T1000 (cell line): ENCODE measurements at regions not wholly inside any gene's neighbourhood (a gene's known extent, or its start where the extent isn't known, plus 50 kb on each side); places are given as distances from the start of the nearest gene placed in this dataset.
A peak's percentile ranks its signal among the peaks of the same experiment; 100 is the strongest.

Source experiments
- DNase-seq: peaks from one replicate; lab custom pipeline; 2025; ENCODE audit warnings: mixed read lengths; lab: John Stamatoyannopoulos, UW

DNA sequence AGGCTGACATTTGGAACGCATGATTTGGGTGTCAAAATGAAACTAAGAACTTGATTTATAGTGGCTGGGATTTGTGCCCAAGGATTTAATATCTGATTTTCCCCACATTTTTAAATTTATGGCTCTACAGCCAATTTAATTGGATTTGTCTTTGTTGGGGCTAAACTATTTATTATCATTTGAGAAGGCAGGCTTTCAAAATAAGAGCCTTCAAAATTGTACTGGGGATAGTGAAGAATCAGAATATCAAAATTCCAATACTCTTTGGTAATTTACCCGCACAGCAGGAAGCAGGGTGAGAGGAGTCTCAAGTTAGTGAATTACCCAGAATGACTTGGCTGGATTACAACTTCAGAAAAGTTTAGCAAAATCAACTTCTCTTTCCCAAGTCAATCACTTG is 278.1 kb downstream of the LRATD1 start:
- no peak for DNase-seq

DNA sequence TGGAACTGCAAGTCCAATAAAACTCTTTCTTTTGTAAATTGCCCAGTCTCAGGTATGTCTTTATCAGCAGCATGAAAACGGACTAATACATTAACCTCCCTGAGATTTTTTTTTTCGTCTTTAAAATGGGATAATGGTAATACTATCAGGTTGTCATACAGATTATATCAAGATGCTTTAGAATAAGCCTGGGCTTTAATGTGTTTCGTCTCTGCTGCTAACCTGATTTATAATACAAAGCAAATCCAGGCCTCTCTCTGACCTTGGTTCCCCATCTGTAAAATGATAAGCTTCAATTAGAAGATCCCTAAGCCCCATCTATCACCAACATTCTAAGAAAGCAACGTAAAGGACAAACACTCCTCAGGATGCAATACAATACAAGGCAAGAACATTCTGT is 283.5 kb downstream of the LRATD1 start:
- no peak for DNase-seq

DNA sequence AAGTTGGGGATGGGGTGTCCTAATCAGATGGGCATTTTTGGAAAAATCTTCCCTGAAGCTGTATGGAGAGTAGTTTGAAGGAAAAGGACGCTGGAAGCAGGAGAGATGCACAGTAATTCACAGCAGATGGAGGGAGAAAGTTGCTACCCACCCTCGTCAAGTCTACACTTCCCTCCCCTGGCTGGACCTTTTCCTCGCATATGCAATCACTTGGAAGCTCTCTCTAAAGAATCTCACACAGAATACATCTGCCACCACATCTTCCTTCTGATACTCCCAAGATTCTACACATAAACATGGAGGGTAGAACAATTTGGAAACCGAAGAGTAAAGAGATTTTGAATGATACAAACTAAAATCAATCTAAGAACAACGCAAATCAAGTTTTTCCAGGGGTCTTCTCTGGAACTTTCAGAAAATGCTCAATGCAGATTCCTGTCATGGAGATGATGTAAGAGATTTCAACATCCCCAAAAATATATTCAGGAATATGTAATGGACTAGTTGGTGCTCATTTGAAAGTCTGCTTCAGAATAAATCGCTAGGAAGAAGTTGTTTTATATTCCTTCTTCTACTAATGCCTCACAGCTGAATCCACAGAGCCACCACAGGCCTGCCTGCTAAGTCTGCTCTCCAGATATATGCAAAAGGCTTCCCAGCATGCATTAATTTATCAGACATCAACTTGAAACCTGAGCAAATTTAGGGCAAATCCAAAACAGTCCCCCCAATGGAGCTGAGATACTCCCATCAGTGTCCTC is 291.5 kb downstream of the LRATD1 start:
- no peak for DNase-seq

DNA sequence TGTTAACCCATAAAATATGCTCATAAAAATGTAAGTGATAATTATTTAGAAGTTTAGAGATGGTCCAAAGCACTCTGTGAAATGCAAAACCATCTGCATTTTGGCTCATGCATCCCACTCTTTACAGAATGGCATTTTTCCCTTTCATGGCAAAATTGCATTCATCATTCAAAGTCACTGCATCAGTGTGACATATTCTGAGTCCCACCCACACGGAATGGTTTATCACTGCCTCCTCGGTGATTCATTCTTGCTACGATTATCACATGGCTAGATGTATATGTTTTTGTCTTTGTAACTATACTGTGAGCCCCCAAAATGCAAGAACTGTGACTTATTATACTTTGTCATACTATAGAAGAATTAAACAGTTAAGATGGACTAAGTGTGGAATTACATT is 293.0 kb downstream of the LRATD1 start:
- DNase-seq, result no peak

DNA sequence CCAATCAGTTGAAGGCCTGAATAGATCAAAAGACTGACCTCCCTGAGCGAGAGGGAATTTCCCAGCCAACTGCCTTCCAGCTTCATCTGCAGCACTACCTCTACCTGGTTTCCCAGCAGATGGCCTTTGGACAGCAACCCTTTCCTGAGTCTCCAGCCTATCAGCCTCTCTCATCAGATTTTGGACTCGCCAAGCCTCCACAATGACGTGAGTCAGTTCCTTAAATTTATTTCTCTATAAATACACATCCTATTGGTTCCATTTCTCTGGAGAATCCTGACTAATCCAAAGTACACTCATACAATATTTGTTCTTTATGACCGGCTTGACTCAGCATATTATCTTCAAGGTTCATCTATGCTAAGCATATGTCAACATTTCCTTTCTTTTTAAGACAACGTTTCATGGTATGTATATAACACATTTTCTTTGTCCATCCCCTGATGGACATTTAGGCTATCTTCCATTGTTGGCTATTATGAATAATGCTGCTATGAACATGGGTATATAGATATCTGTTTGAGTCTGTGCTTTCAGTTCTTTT is 294.6 kb downstream of the LRATD1 start:
- no peak for DNase-seq

GRCh38 chr2:14928056-14928455 is 295.5 kb downstream of the LRATD1 start:
- no peak for DNase-seq

DNA sequence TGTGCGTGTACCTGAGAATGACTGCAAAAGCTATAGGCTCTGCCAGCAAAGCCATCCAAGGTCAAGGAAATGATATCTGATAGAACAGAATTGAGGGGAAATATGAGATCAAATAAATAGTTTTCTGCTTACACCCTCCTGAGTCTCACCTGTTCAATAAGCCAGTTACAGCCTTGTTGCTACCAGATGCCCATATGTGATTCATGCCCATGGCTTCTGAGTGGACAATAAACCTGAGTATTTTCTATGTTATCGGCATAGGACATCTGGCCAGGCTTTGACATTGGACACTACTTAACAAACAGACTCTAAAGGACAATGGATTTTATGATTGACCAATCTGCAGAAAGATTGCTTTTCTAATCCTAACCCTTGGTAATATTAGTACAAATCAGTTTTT is 297.9 kb downstream of the LRATD1 start:
- no peak for DNase-seq

DNA sequence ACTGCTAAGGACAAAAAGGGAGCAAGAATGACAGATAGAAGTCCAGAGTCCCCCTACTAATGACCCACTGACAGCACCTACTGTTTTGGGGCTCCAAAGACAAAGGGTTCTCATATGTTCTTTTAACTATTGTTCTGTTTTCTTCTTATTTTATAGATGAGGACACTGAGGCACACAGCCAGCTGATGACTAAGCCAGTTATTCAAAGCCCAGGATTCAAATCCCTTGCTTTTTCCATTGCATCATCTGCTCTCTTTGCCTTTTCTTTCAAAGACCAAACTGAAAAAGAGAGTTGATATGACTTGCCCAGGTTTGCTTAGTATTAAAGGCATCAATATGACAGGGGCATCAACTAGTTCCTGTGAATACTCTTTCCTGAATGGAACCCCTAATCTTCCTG is 299.8 kb downstream of the LRATD1 start:
- DNase-seq, result no peak

DNA sequence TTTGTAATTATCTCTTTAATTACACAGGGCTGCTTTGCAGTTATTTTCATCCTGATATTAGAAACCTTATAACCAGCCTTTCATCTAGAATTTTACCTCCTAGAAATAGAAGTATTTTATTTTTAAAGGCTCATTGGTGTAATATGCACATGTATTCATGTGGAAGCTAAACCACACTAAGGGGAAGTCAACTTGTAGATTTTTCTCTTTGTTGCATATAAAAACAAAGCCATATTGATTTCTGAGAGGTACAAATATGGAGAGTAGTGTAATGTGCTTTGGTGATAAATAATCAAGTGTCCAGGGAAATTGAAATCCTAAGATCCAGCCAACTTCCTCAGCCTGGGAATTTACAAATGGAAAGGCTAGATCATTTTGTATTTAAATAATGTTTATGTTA is 301.2 kb downstream of the LRATD1 start:
- no peak for DNase-seq

- no peak for DNase-seq
Observed at GRCh38 chr2:14936426-14936825, 303.9 kb downstream of the LRATD1 start.

- no peak for DNase-seq
Observed at GRCh38 chr2:14937336-14937735, 304.8 kb downstream of the LRATD1 start.

DNA sequence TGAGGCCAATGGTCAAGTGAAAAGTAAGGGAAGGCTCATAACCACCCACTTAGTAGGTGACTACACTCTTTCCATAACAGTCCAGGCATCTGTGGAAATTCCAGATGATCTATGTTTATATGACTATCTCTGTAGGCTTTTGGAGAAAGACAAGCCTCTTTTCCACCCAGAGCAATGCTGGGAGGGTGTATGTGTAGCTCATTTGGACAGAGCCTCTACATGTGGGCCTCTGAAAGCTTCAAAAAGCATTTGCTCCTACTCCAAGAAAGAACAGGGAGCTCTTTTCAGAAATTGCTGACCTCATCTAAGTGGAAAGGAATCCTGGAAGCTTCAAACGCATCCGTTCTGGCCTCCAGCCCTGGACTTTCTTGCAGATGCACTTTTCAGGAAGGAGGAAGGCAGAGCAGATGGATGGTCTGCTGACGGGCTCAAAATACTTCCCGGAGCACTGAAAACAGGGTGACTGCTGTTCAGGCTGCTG is 308.7 kb downstream of the LRATD1 start:
- no peak for DNase-seq

DNA sequence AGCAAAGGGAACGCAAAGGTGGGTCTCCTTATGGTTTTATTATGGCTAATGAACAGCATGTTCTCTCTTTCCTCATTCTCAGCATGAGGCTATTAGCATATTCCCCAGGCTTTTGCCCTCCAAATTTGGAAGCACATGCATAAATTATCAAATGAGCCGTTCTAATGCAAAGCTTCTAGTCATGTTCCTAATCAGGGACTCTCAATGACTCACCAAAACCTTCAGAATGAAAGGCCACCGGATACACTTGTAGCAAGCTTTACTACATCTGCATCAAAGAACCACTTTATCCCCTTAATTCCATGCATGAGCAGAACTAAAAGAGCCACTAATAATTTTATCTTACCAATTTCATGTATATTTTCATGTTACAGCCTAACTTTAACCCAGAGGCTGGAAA is 310.5 kb downstream of the LRATD1 start:
- DNase-seq, result no peak

DNA sequence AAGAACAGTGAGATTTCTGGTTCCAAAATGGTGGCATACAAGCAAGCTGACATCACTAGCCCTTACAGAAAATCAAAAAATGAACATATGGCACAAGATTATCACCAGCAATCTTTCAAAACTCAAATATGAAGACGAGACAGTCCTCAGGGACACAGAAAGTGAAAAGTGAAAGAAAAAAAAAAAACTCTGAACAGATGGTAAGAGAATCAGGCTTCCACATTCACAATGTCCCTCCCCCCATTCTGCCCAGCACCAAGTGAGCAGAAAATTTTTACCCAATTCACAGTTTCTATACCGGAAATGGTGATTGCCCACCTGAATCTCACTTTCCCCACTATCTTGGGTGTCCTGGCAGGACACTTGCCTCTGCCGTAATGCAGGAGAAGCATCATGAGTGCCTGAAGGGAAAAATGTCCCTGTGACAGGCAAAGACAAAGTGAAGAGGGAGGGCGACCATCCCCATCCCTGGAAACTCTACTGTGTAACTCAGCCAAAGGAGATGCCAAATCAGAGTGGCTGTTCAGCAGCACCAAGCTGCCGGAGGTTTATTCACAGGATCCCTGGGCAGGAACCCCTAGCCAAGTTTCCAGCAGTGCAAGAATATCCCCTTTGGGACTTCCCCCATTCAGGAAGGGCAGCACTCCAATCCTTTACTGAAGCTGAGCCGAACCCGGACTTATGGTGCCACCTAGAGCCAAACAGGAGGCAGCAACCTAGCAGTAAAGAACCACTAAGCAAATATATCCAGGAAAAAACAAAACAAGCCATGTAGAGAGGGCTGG is 312.2 kb downstream of the LRATD1 start:
- peak; percentile 3 for DNase-seq

- DNase-seq, result no peak
Observed at GRCh38 chr2:14951569-14952285, 319.2 kb downstream of the LRATD1 start.

- DNase-seq, result no peak
Observed at GRCh38 chr2:14952400-14952963, 320.0 kb downstream of the LRATD1 start.

GRCh38 chr2:14960686-14961324 is 328.3 kb downstream of the LRATD1 start:
- no peak for DNase-seq

DNA sequence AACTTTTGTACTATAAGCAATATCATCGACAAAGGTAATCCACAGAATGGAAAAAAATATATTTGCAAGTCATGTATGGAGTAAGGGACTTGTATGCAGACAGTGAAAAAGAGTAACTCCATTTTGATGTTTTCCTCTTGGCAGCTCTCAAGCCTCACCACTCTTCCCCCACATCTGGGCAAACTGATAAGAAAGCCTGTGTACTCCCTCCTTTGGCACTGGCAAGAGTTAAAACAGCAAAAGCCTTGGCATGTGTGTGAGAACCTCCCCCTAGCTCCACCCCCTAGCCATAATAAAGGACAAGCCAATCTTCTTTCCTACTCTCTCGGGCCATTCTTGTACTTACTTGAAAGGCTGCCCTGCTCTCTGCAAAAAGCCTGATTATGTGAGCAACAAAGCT is 335.2 kb downstream of the LRATD1 start:
- no peak for DNase-seq

DNA sequence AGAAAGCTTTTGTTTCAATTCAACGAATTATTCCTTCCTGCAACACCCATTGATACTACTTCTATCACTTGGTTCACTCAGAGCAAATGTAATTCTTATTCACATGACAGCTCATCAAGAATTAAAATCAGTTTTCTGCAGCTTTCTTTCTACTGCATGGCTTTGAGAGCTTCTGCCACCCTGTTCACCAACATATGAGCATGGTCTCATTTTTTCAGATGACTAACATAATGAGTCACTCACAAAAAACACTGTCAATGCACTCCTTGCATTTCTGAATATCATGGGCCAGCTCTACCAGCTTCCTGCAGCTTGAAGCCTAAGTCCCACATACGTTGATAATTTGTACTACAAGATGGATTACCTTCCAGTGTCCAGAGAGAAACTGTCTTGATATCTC is 342.9 kb downstream of the LRATD1 start:
- DNase-seq, result no peak

DNA sequence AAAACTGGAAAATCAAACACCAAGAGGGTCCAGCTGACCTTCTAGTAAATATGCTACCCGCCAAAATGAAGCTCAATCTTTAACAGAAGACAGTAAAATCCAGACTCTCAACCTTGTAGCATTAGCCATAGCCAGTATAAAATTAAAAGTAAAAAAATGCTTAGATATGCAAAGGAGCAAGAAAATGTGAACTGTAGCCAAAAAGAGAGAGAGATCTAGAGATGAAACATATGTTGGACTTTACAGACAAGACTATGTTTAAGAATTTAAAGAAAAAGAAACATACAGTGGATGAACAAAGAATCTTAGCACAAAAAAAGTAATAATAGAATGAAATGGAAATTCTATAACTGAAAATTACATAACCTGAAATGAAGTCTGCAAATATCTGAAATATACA is 344.5 kb downstream of the LRATD1 start:
- no peak for DNase-seq

DNA sequence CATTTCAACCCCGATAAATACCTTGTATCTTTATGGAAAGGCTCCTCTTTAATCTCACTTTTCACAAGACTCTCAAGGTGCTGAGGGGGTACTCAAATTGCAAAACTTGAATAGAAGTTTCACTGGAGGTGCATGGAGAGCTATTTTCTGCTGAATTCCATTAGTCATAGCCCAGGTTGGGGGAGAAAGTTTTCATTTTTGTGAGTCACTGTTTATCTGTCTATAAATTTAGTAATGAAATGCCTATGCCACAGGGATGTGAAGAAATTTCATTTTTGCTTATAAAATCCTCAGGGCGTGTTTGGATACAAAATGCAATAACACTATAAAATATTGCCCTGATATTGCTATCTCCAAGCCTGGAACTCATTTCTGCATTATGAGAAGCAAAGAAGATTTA is 346.3 kb downstream of the LRATD1 start:
- DNase-seq, result no peak

- DNase-seq, result no peak
Observed at GRCh38 chr2:14982790-14983189, 350.3 kb downstream of the LRATD1 start.
